CD1c-positive myeloid dendritic cell (primary cell): ENCODE measurements at regions not wholly inside any gene's neighbourhood (a gene's known extent, or its start where the extent isn't known, plus 50 kb on each side); places are given as distances from the start of the nearest gene placed in this dataset.

Experiments
- DNase-seq: peaks from one replicate; pipeline ENCODE4 v3.0.0-alpha.2; 2016; ENCODE audit errors: extremely low spot score

DNA sequence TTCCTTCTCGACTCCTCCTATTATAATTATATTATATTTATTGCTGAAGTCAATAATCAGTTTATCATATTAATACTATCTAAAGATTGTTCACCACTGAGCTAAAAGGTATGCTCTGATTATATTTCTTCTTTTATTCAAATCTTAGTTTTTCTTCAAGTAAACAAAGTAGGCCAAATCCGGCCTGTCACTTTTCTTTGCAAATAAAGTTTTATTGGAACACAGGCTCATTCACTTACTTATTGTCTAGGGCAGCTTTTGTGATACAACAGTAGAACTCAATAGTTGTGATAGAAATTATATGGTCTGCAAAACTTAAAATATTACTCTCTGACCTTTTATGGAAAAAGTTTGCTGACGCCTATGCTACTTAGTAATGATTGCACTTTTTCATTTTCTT is 92.4 kb upstream of the DNAJC19 start:
- DNase-seq = no peak

DNA sequence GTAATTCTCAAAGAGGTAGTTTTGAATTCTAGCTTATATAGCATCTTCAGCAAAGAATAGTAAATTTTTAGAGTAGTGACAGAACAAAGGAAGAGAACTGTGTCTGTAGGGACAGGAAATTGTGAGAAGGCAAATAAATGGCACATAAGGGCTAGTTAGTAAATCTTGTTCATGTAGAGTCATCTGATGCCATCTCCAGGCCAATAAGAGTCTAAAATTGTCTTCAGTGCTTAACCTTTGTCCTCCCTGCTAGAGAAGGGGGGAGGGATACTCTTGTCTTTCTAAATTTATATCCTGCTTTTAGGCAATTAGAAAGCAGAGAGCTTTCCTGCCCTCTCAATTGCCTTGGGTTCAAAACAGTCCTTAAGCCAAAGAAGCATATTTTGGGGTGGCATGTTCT is 87.0 kb upstream of the DNAJC19 start:
- no peak for DNase-seq

DNA sequence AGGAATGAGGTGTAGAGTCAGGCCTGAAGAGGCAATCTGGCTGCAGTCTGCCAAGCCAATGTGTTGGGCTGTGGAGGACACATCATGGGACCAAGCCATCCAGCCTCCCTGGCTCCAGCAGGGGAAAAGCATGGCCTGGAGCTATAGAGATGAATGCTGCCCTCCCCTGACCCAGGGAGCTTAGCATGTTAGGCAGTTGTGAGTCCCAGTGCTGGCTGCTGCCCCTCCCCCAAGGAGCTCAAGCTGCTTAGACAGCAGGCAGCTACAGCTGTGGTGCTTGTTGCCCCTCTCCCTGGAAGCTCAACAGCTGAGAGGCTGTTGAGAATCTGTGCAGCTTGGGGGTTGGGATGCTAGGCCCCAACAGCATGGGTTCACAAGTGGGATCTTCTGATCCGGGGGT is 85.6 kb upstream of the DNAJC19 start:
- DNase-seq = no peak

DNA sequence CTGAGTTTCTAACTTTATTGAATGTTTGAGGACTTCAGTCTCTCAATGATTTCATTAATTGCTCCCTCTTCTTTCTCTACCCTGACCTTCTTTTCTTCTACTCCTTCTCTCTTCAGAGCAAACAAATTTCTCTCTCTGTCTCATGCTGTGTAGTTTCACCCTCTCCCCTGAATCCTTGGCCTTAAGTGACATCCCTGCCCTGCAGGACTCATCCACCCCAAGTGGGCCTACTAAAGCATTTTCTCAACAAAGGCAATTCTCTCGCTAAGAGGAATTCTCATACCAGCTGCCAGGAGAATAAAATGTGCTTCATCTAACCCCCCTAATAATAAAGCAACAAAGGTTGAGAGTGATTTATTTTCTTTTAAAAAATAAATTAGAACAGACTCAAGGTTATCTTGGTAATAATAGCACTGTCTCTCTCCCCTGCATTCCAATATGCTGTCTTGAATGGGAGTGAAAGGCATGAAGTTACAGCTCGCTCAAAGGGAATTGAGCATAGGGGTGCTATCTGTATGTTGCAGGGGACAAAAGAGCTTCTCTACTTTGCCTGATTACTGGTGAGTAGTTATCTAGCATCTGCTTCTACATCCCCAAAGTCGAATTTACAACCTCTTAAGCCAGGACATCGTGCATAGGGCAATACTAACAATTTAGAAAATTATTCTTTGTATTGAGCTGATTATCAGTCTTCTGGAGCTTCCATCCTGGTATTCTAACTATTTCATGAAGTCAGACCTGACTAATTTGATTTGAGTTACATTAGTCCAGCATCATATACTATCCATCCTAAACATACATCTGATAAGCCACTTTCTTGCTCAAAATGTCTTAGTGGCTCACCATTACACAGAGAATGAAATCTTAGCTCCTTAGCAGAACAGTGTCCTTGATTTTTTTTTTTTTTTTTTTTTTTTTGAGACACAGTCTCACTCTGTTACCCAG is 76.9 kb upstream of the DNAJC19 start:
- DNase-seq = no peak

DNA sequence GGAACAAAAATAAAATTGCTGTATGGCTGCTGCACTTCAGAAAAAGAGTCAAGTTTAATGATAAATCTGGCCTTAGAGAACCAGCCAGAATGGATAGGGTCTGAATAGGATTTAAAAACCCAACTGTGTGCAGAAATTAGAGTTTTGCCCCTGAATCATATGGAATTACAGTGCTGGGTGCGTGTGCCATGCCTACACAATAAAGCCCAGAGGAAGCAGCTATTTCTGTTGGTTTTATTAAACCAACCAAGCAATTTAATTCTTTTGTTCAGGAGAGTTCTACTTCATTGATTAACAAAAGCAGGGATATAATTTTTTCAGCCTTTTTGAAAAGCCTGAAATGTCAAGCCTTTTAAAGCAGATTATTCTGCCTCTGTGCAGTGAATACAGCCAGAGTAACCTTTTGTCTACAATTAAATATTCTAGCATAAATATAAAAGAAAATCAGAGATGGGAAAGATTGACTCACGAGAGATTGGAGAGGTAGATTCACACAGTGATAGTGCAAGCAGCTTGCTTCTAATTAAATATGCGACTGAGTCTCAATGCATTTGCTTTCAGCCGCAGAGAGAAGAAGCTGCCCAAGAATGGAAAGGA is 66.7 kb upstream of the DNAJC19 start:
- DNase-seq = no peak

DNA sequence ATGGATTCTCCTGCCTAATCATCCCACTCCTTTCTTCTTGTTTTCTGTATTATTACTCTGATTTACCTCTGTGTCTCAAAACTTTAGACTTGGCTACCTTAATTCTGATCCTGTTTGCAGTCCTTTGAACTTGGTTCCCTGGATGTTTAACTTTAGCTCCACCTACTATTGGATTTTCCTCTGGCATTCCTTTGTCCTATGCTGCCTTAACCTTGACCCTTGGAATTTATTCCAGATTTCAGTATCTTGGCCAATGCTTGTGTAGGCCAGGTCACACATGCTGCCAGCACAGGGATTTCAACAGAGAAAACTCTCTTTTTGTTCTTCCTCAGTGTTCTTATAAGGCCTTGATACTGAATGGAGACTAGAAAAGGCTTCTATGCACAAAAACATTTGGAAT is 65.0 kb upstream of the DNAJC19 start:
- DNase-seq = no peak

DNA sequence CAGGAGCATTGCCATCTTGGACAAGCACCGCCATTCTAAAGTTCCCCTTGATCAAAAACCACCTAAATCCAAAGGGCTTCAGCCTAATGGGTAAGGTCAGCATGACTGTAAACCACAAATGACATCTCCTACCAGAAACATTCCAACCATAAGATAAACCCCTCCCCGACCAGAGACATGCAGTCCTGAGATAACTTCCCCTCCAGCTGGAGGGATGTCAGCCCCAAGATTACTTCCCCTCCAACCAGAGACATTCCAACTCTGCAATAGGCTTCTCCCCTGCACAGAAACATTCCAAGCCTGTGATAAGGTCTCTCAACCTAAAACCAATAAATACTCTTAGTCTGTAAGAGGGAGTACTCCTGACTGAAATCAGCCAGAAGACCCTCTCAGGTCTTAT is 62.7 kb upstream of the DNAJC19 start:
- no peak for DNase-seq

DNA sequence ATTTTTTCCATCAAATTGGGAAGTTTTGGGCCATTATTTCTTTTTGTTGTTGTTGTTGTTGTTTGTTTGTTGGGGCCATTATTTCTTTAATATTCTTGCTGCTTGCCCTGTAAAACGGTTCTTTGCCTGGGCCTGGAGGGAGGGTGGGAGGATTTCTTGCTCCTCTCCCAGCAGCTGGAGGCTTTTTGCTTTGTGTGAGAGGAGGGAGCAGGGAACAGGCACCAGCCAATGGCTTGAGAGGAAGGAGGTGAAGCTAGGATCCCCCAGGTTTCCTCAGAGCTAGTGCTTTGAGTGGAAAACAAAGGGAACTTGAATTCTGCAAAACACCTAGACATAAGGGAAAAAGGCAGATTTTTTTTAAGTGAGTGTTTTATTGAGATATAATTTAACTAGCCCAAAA is 61.2 kb upstream of the DNAJC19 start:
- DNase-seq = no peak

DNA sequence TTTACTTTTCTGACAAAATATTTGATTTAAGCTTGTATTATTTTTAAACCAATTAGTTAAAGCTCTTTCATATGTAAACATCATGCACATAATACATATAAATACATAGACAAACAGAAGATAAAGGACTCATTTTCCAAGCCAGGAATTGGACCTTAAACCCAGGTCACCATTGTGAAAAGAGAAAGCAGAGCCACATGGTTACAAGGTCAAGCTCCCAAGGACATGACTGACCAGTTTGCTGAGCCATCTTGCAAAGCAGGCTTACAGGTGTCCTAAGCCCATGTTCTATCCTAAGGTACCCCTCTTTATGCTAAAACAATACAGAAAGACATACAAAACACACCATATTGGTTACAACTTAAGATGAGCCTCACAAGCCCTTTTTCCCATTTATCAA is 50.5 kb upstream of the DNAJC19 start:
- DNase-seq = no peak
